ENCODE measurements at regions not wholly inside any gene's neighbourhood (a gene's known extent, or its start where the extent isn't known, plus 50 kb on each side); places are given as distances from the start of the nearest gene placed in this dataset.

DNA sequence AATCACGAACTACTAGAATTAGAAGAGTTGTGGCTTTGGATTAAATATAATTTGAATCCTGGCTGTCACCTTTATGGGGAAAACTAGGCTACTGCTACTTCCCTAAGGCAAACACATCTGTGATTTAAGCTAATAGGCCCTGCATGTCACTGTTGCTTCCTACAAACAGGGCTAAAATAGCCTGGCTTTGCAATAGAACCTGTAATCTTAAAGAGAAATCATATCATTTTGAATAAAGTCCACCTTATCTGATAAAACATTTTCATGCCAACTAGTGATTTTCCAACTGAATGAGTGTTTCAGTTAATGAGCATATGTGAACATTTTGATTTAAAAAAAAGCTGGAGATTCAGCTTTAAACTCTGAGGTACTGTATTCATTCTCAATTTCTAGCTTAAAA lies 208.0 kb downstream of the GPR37 start:
- Histone ChIP-seq H3K4me1 (ENCODE audit: low read length) (no peaks in the 10 kb centered on the region), H3K79me2 (ENCODE audit: low read length) (no peaks in the 10 kb centered on the region), H3K36me3 (replicated peaks; ENCODE audit: insufficient read depth, low read length) (no peaks in the 10 kb centered on the region), H3F3A (ENCODE audit: insufficient read depth, low read length) (no peaks in the 10 kb centered on the region), H2AFZ (ENCODE audit: low read length) (no peak overlapping the region), H4K20me1 (ENCODE audit: insufficient read depth, low read length) (no peaks in the 10 kb centered on the region), H3K9me3 (replicated peaks; ENCODE audit: insufficient read depth, low read length) (no peaks in the 10 kb centered on the region), H3K4me2 (ENCODE audit: low read depth, low read length) (no peak overlapping the region), H3K4me3 (ENCODE audit: low read length) (no peak overlapping the region), H3K9me2 (replicated peaks; ENCODE audit: insufficient read depth, low read length) (no peaks in the 10 kb centered on the region), H3K27ac (ENCODE audit: low read length) (no peak overlapping the region), H3K27me3 (replicated peaks; ENCODE audit: insufficient read depth, low read length) (no peaks in the 10 kb centered on the region), H3K9ac (ENCODE audit: low read length) (no peak overlapping the region)
- TF ChIP-seq EZH2 (optimal IDR thresholded peaks at IDR 0.05; ENCODE audit: low read depth, low read length): no peak
- no peak for TF ChIP-seq EZH2phosphoT487 (IDR thresholded peaks at IDR 0.05; ENCODE audit: low read length)
- TF ChIP-seq CTCF (IDR thresholded peaks at IDR 0.05; ENCODE audit: low read length): no peak
- DNase-seq: no peak

GRCh38 chr7:124557101-124557500 lies 208.5 kb downstream of the GPR37 start:
- no peaks in the 10 kb centered on the region for H3F3A ChIP-seq (ENCODE audit: insufficient read depth, low read length)
- no peaks in the 10 kb centered on the region for H3K36me3 ChIP-seq (replicated peaks; ENCODE audit: insufficient read depth, low read length)
- no peak overlapping the region for H3K4me3 ChIP-seq (ENCODE audit: low read length)
- no peaks in the 10 kb centered on the region for H3K9me2 ChIP-seq (replicated peaks; ENCODE audit: insufficient read depth, low read length)
- no peak for DNase-seq
- H3K27me3 ChIP-seq (replicated peaks; ENCODE audit: insufficient read depth, low read length): no peaks in the 10 kb centered on the region
- no peaks in the 10 kb centered on the region for H3K9me3 ChIP-seq (replicated peaks; ENCODE audit: insufficient read depth, low read length)
- H3K79me2 ChIP-seq (ENCODE audit: low read length): no peaks in the 10 kb centered on the region
- H2AFZ ChIP-seq (ENCODE audit: low read length): no peak overlapping the region
- TF ChIP-seq EZH2 (optimal IDR thresholded peaks at IDR 0.05; ENCODE audit: low read depth, low read length) (no peak), EZH2phosphoT487 (IDR thresholded peaks at IDR 0.05; ENCODE audit: low read length) (no peak), CTCF (IDR thresholded peaks at IDR 0.05; ENCODE audit: low read length) (no peak)
- H3K9ac ChIP-seq (ENCODE audit: low read length): no peak overlapping the region
- H4K20me1 ChIP-seq (ENCODE audit: insufficient read depth, low read length): no peaks in the 10 kb centered on the region
- H3K4me1 ChIP-seq (ENCODE audit: low read length): no peaks in the 10 kb centered on the region
- H3K4me2 ChIP-seq (ENCODE audit: low read depth, low read length): no peak overlapping the region
- H3K27ac ChIP-seq (ENCODE audit: low read length): no peak overlapping the region

DNA sequence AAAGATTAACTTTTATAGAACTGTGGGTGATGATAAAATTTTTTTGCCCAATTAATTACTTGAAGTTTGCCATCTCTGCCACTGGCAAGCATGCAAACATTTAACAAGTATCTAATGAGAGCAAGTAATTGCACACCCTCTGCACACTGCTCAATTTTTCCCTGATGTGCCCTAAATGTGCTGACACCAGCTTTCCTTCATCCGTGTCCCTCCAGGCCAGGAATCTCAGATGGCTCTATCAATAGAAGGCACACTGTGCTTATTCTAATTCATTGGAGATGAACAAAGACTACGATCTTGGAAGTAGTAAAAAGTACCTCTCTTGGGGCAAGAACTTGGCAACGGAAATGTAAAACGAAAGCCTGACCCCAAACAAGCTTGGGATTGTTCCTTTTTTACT lies 212.1 kb downstream of the GPR37 start:
- TF ChIP-seq CTCF (IDR thresholded peaks at IDR 0.05; ENCODE audit: low read length) (no peak), EZH2phosphoT487 (IDR thresholded peaks at IDR 0.05; ENCODE audit: low read length) (no peak), EZH2 (optimal IDR thresholded peaks at IDR 0.05; ENCODE audit: low read depth, low read length) (no peak)
- no peak for DNase-seq
- no peaks in the 10 kb centered on the region for H3K9me2 ChIP-seq (replicated peaks; ENCODE audit: insufficient read depth, low read length)
- H3K79me2 ChIP-seq (ENCODE audit: low read length): no peaks in the 10 kb centered on the region
- no peak overlapping the region for H3K27ac ChIP-seq (ENCODE audit: low read length)
- no peaks in the 10 kb centered on the region for H3K36me3 ChIP-seq (replicated peaks; ENCODE audit: insufficient read depth, low read length)
- no peaks in the 10 kb centered on the region for H3K27me3 ChIP-seq (replicated peaks; ENCODE audit: insufficient read depth, low read length)
- H3K9me3 ChIP-seq (replicated peaks; ENCODE audit: insufficient read depth, low read length): no peaks in the 10 kb centered on the region
- H3K4me3 ChIP-seq (ENCODE audit: low read length): no peak overlapping the region
- H3F3A ChIP-seq (ENCODE audit: insufficient read depth, low read length): no peaks in the 10 kb centered on the region
- no peak overlapping the region for H3K9ac ChIP-seq (ENCODE audit: low read length)
- no peak overlapping the region for H2AFZ ChIP-seq (ENCODE audit: low read length)
- H3K4me2 ChIP-seq (ENCODE audit: low read depth, low read length): no peak overlapping the region
- H4K20me1 ChIP-seq (ENCODE audit: insufficient read depth, low read length): no peaks in the 10 kb centered on the region
- no peaks in the 10 kb centered on the region for H3K4me1 ChIP-seq (ENCODE audit: low read length)

All from MM.1S (cell line).